ENCODE measurements at regions not wholly inside any gene's neighbourhood (a gene's known extent, or its start where the extent isn't known, plus 50 kb on each side); places are given as distances from the start of the nearest gene placed in this dataset.
A peak's percentile ranks its signal among the peaks of the same experiment; 100 is the strongest.

- DNase-seq: no peak
Observed at GRCh38 chr5:143581649-143582048, 178.2 kb upstream of the NR3C1 start.

DNA sequence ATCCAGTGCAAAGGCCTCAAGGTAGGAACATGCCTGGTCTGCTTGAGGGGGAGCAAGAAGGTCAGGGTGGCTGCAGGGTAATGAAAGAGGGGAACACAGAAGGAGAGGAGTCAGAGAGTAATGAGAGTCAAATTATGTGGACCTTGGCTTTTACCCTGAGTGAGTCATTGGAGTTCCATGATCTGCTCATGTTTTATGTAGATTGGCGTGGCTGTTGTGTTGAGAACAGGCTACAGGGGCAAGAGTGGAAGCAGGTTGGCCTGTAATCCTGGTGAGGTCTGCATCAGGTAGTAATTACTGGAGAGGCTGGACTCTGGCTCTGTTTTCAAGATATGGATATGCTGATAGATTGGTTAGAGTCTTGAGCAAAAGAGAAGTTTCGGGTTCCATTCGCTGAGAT, 177.7 kb upstream of the NR3C1 start:
- no peak for DNase-seq

- DNase-seq: no peak
Observed at GRCh38 chr5:143576711-143577484, 173.4 kb upstream of the NR3C1 start.

GRCh38 chr5:143575286-143575685, 171.8 kb upstream of the NR3C1 start:
- no peak for DNase-seq

- DNase-seq: no peak
Observed at GRCh38 chr5:143574236-143574635, 170.8 kb upstream of the NR3C1 start.

DNA sequence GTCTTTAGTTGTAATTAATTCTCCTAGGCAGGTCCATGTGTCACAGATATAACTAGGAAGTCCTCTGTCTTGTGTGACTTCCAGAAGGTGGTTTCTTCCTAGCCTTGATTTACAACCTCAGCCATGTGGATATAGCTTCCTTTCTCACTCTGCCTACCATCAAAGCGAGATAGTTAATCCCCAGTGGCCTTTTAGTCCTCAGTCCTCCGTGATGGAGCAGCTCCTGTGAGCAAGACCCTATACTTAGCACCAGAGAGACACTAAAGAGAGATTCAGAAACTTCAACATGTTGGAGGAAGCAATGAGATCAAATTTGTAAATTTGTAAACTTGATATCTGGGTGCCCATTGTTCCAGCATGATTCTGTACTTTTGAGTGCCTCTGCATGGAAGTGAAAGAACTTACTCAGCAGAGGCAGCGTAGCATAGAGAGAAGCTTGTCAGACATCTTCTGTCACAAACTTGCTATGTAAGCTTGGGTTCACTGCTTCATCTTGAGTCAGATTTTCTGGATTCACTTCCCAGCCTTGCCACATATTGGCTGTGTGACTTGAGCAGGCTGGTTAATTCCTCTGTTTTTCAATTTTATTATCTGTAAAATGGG, 170.2 kb upstream of the NR3C1 start:
- no peak for DNase-seq

DNA sequence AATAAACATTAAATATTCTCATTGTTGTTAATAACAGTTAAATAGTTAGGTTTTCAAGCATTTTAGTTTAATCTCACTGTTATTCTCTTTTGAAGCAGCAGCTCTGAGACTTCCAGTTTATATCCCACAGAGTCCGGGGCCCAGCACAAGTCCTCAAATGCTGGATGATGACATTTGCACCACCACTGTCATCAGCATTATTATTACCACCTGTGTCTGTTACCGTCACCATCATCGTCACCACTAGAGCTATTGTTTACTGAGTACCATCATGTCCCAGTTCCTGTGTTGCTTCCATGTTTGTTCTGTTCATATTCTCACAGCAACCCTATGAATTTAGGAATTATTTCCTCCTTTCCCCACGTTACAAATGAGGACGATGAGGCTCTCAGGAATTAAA, 169.2 kb upstream of the NR3C1 start:
- DNase-seq: no peak

DNA sequence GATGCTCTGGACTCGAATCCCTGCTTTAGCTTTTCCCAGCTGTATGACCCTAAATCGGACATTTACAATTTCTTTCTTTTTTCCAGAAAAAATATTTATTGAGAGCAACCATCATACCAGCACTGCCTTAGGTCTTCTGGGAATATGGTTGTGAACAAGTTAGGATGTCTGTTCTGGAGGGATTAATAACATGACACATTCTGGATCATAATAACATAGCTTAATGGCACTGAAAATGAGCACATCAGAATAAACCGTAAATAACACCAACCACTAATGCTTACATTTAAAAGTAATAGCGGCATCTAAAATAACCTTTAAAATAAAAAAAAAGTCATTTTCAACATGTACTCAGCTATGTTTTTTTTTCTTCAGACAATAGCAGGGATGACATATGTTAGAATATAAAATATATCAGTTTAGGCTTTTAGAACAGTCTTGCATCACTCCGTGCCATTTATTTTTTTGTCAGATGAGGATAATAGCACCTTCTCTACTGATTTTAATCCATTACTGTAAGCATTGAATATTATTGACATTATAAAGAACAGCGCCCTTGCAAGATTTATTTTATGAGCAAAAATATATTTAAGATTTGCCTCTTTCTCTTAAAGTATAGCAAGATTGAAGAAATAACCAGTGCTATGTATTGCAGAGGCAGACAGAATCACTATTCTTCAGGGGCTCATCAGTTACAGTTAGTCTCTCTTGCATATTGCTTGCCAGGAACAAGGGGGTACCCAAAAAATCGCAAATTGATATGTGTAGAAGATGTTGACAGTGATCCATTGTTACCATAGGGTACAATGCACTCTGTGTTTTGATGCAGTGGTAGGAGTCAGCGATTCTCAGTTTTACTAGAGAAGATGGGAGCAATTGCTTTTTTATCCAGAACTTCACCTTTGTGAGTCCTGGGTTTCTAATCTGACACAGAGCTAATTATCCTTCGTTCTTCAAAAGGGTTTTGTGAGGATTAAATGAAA, 168.4 kb upstream of the NR3C1 start:
- DNase-seq: no peak

DNA sequence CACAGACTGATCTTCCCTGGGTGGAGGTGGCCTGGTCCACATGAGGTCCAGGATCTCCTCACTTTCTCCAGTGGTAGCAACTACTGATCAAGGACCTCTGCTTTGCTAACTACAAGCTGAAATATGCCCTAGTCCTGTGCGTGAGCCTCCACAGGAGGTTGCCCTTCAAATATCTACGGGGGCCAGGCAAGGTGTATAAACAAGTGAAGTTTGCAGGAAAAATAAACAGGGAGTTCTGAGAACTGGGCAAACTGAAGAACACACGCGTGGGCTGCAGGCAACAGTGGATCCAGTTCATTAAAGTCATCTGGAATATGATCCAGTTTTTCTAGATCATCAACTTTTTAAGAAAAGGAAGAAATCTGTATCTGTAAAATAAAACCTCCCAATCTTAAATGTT, 167.5 kb upstream of the NR3C1 start:
- DNase-seq: no peak

DNA sequence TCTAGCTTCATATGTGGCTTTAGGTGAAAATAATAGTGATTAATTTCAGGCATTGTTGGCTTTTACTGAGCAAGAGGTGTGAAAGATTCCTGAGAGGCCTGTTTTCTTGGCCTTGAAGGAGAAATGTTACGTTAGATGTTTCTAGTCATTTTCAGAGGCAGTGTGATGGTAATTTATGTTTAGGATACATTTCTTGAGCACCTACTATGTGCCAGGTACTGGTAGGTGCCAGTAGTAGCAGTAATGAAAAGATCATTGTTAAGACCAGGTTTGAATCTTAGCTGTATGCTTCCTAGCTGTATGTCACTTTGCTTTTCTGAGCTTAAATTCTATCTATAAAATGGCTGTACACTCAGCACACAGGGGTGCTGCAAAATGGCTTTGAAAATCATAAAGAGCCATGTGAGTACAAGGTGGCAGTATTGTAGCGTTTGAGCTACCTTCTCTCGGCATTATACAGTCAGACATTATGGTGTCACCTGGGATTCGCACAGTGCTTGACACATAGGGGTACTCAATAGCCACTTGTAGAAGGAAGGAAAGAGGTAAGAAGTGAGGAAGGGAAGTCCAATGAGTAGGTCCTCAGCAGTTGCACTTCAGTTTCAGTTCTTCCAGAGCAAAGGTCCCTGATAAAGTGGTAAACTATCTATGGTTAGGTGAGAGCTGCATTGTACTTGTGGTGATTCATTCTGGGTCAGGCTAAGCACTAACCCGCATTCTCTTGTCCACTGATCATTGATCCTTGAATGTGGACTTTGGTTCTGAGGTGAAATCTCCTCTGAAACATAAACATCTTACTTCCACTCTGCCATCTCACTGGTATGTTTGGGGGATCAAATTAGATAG, 166.5 kb upstream of the NR3C1 start:
- no peak for DNase-seq

GRCh38 chr5:143569213-143569701, 165.8 kb upstream of the NR3C1 start:
- no peak for DNase-seq

- no peak for DNase-seq
Observed at GRCh38 chr5:143567583-143568504, 164.4 kb upstream of the NR3C1 start.

GRCh38 chr5:143566139-143566538, 162.7 kb upstream of the NR3C1 start:
- no peak for DNase-seq

DNA sequence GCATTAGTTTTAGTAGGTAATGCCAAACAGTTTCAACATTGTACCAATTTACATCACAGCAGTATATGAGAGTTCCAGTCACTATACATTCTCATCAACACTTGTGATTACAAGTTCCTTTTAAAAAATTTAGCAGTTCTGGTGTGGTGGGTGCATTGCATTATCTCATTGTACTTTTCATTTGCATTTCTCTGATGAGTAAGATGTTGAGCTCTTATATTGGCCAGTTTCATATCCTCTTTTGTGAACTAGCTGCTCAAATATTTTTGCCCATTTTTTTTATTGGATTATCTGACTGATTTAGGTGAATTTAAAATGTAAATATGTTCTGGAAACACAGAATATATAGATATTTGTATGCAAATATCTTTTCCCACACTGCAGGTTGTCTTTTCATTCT, 160.9 kb upstream of the NR3C1 start:
- DNase-seq: no peak

GRCh38 chr5:143562935-143563334, 159.4 kb upstream of the NR3C1 start:
- DNase-seq: no peak

- no peak for DNase-seq
Observed at GRCh38 chr5:143561219-143561618, 157.7 kb upstream of the NR3C1 start.

DNA sequence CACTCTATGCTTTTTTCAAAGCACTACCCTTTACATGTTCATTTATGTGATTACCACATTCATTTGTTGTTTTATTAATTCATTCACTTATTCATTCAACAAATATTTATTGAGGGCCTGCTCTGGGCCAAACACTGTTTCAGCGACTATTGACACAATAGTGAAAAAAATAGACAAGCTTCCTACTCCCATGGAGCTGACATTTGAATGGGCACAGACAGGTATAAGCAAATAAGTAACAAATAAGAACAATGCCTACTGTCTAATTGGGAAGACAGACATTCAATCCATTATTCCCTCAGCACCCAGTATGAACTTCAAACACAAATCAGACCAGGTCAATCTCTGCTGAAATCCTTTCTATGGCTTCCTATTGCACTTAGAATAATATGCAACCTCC, 156.9 kb upstream of the NR3C1 start:
- no peak for DNase-seq

GRCh38 chr5:143559586-143560109, 156.2 kb upstream of the NR3C1 start:
- no peak for DNase-seq

DNA sequence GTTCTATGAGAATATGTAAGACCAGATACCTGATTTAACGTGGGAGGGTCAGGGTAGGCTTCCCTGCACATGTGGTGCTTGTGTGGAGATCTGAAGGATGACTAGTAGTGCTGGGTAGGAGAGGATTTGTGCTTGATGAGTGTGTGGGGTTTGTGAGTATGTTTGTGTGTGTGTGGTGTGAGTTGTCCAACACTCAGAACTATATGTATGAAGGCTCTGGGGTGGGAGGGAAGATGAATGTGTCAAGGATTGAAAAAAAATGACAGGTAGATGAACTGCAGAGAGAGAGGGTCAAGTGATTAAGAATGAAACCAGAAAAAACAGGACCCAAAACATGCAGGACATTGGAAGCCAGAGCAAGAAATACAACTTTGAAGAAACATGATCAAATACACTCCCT, 154.6 kb upstream of the NR3C1 start:
- DNase-seq: no peak

GRCh38 chr5:143557061-143557818, 153.8 kb upstream of the NR3C1 start:
- DNase-seq: peak; percentile 13
